IPS DF 4.7 (cell line): ENCODE measurements at regions not wholly inside any gene's neighbourhood (a gene's known extent, or its start where the extent isn't known, plus 50 kb on each side); places are given as distances from the start of the nearest gene placed in this dataset.

Source experiments
- DNase-seq: peaks from one replicate; pipeline ENCODE4 v3.0.0-alpha.2; 2013; ENCODE audit warnings: low spot score; ENCODE audit errors: extremely low read depth

- no peak for DNase-seq
These were observed 529.3 kb upstream of the SLIT2 start for GRCh38 chr4:19722404-19722803.

- DNase-seq, result no peak
These were observed 530.1 kb upstream of the SLIT2 start for GRCh38 chr4:19721587-19721986.

- DNase-seq, result no peak
These were observed 531.1 kb upstream of the SLIT2 start for GRCh38 chr4:19720610-19721009.

GRCh38 chr4:19720190-19720589, 531.5 kb upstream of the SLIT2 start:
- DNase-seq, result no peak

- DNase-seq, result no peak
These were observed 539.8 kb upstream of the SLIT2 start for GRCh38 chr4:19711871-19712270.

GRCh38 chr4:19707876-19708275, 543.8 kb upstream of the SLIT2 start:
- DNase-seq, result no peak

GRCh38 chr4:19703391-19703790, 548.3 kb upstream of the SLIT2 start:
- no peak for DNase-seq

- no peak for DNase-seq
These were observed 550.7 kb upstream of the SLIT2 start for GRCh38 chr4:19700992-19701391.

GRCh38 chr4:19698961-19699360, 552.7 kb upstream of the SLIT2 start:
- no peak for DNase-seq

GRCh38 chr4:19694812-19695211, 556.9 kb upstream of the SLIT2 start:
- no peak for DNase-seq

- DNase-seq, result no peak
These were observed 557.7 kb upstream of the SLIT2 start for GRCh38 chr4:19693936-19694570.

GRCh38 chr4:19689511-19689910, 562.2 kb upstream of the SLIT2 start:
- DNase-seq, result no peak

- DNase-seq, result no peak
These were observed 565.2 kb upstream of the SLIT2 start for GRCh38 chr4:19686456-19686855.

- DNase-seq, result no peak
These were observed 567.6 kb upstream of the SLIT2 start for GRCh38 chr4:19684084-19684483.

GRCh38 chr4:19683426-19683825, 568.3 kb upstream of the SLIT2 start:
- DNase-seq, result no peak

GRCh38 chr4:19677211-19677610, 574.5 kb upstream of the SLIT2 start:
- DNase-seq, result no peak

GRCh38 chr4:19675172-19675811, 576.4 kb upstream of the SLIT2 start:
- DNase-seq, result no peak

GRCh38 chr4:19659101-19659500, 592.6 kb upstream of the SLIT2 start:
- no peak for DNase-seq

- DNase-seq, result no peak
These were observed 593.8 kb upstream of the SLIT2 start for GRCh38 chr4:19657856-19658255.

- no peak for DNase-seq
These were observed 596.0 kb upstream of the SLIT2 start for GRCh38 chr4:19655666-19656065.

- no peak for DNase-seq
These were observed 600.5 kb upstream of the SLIT2 start for GRCh38 chr4:19650903-19651864.

- DNase-seq, result no peak
These were observed 606.1 kb upstream of the SLIT2 start for GRCh38 chr4:19645589-19645988.
